ENCODE measurements at regions not wholly inside any gene's neighbourhood (a gene's known extent, or its start where the extent isn't known, plus 50 kb on each side); places are given as distances from the start of the nearest gene placed in this dataset.

DNA sequence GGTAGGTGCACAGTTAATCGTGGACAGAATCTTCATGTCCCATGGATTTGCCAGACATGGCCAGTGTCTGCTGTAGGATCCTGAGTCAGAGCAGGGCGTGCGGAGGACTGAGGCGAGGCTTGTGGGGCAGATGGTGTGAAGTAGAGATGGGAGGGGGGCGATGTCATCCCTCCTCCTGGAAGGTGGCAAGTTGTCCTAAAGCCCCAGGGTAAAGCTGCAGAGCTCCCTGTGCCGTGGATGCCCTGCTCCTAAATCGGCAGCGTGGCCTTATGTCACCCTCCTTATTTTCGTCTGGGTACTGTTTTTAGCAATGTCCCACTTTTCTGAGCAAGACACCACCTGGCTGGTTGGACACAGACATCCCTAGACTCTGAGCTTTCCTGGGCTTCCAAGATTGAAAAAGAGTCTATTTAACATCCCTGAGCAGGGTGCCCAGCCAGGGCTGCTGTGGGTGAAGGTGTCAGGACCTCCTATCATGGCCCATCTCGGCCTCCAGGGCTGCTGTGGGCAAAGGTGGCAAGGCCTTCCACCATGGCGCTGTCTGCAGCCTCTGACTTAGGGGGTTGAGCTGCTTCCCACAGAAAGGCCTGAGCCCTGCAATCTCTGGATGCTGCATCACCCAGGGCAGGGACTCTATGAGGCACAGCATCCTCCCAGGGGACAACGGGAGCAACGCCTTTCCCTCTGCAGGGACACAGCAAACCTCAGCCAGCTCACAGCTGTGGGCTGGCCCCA is 145.4 kb downstream of the TTLL2 start:
- ATAC-seq, result no peak

DNA sequence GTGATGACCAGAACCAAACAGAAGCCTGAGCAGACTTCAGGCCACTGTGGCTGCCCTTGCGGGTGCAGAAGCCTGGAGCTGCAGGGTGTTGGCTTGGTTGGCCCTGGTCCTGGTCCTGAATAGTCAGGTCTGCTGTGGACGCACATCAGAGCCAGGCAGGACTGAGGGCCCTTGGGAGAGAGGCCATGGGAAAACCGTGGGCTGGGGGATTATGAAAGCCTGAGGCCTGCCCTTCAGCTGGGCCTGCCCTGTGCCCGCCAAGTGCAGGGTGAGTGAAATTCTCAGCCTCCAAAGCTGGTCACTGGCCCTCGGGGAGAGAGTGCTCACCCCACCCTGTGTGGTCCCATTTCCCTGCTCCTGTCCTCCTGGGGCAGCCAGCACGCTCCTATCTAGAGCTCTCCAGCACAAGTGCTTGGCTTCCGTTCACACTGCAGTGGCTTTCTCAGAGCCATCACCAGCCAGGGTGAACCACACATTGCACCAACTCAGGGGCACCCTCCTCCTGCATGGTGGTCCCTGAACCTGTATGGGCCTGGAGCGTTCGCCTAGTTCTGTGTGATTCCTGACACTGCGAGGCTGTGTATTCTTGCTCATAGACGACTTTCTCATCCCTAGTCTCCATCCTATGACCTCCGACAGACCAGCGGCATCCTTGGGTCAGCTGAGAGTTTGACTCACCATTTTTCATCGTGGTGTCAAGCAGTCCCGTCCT is 146.1 kb downstream of the TTLL2 start:
- TF ChIP-seq ESRRG (CRISPR knock-in tag; IDR thresholded peaks at IDR 0.05) (no peak), ZNF565 (CRISPR knock-in tag; conservative IDR thresholded peaks at IDR 0.05; ENCODE audit: low read depth) (no peak), ZFP30 (CRISPR knock-in tag; IDR thresholded peaks at IDR 0.05) (no peak), RARB (CRISPR knock-in tag; IDR thresholded peaks at IDR 0.05) (no peak), TCF4 (CRISPR knock-in tag; IDR thresholded peaks at IDR 0.05; ENCODE audit: borderline replicate concordance) (no peak), SNAI2 (CRISPR knock-in tag; IDR thresholded peaks at IDR 0.05) (no peak), ARNTL (CRISPR knock-in tag; IDR thresholded peaks at IDR 0.05; ENCODE audit: borderline replicate concordance, low read depth) (no peak), ISL1 (CRISPR knock-in tag; IDR thresholded peaks at IDR 0.05) (no peak), ZNF8 (CRISPR knock-in tag; IDR thresholded peaks at IDR 0.05) (no peak), PPARA (CRISPR knock-in tag; IDR thresholded peaks at IDR 0.05; ENCODE audit: borderline replicate concordance) (no peak), ZC3H10 (CRISPR knock-in tag; IDR thresholded peaks at IDR 0.05) (no peak), TOX (CRISPR knock-in tag; IDR thresholded peaks at IDR 0.05; ENCODE audit: borderline replicate concordance) (no peak), OSR1 (CRISPR knock-in tag; IDR thresholded peaks at IDR 0.05) (no peak)
- TF ChIP-seq, protein P1, sequence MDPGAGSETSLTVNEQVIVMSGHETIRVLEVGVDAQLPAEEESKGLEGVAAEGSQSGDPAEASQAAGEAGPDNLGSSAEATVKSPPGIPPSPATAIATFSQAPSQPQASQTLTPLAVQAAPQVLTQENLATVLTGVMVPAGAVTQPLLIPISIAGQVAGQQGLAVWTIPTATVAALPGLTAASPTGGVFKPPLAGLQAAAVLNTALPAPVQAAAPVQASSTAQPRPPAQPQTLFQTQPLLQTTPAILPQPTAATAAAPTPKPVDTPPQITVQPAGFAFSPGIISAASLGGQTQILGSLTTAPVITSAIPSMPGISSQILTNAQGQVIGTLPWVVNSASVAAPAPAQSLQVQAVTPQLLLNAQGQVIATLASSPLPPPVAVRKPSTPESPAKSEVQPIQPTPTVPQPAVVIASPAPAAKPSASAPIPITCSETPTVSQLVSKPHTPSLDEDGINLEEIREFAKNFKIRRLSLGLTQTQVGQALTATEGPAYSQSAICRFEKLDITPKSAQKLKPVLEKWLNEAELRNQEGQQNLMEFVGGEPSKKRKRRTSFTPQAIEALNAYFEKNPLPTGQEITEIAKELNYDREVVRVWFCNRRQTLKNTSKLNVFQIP (CRISPR knock-in tag; IDR thresholded peaks at IDR 0.05; ENCODE audit: borderline replicate concordance, low read depth), result no peak
- TF ChIP-seq, protein P2, sequence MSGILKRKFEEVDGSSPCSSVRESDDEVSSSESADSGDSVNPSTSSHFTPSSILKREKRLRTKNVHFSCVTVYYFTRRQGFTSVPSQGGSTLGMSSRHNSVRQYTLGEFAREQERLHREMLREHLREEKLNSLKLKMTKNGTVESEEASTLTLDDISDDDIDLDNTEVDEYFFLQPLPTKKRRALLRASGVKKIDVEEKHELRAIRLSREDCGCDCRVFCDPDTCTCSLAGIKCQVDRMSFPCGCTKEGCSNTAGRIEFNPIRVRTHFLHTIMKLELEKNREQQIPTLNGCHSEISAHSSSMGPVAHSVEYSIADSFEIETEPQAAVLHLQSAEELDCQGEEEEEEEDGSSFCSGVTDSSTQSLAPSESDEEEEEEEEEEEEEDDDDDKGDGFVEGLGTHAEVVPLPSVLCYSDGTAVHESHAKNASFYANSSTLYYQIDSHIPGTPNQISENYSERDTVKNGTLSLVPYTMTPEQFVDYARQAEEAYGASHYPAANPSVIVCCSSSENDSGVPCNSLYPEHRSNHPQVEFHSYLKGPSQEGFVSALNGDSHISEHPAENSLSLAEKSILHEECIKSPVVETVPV (CRISPR knock-in tag; IDR thresholded peaks at IDR 0.05), result no peak
- TF ChIP-seq, protein P3, sequence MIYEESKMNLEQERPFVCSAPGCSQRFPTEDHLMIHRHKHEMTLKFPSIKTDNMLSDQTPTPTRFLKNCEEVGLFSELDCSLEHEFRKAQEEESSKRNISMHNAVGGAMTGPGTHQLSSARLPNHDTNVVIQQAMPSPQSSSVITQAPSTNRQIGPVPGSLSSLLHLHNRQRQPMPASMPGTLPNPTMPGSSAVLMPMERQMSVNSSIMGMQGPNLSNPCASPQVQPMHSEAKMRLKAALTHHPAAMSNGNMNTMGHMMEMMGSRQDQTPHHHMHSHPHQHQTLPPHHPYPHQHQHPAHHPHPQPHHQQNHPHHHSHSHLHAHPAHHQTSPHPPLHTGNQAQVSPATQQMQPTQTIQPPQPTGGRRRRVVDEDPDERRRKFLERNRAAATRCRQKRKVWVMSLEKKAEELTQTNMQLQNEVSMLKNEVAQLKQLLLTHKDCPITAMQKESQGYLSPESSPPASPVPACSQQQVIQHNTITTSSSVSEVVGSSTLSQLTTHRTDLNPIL (CRISPR knock-in tag; IDR thresholded peaks at IDR 0.05; ENCODE audit: low read depth), result no peak
- TF ChIP-seq, protein P4, sequence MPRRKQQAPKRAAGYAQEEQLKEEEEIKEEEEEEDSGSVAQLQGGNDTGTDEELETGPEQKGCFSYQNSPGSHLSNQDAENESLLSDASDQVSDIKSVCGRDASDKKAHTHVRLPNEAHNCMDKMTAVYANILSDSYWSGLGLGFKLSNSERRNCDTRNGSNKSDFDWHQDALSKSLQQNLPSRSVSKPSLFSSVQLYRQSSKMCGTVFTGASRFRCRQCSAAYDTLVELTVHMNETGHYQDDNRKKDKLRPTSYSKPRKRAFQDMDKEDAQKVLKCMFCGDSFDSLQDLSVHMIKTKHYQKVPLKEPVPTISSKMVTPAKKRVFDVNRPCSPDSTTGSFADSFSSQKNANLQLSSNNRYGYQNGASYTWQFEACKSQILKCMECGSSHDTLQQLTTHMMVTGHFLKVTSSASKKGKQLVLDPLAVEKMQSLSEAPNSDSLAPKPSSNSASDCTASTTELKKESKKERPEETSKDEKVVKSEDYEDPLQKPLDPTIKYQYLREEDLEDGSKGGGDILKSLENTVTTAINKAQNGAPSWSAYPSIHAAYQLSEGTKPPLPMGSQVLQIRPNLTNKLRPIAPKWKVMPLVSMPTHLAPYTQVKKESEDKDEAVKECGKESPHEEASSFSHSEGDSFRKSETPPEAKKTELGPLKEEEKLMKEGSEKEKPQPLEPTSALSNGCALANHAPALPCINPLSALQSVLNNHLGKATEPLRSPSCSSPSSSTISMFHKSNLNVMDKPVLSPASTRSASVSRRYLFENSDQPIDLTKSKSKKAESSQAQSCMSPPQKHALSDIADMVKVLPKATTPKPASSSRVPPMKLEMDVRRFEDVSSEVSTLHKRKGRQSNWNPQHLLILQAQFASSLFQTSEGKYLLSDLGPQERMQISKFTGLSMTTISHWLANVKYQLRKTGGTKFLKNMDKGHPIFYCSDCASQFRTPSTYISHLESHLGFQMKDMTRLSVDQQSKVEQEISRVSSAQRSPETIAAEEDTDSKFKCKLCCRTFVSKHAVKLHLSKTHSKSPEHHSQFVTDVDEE (CRISPR knock-in tag; IDR thresholded peaks at IDR 0.05), result no peak
- TF ChIP-seq, protein P5, sequence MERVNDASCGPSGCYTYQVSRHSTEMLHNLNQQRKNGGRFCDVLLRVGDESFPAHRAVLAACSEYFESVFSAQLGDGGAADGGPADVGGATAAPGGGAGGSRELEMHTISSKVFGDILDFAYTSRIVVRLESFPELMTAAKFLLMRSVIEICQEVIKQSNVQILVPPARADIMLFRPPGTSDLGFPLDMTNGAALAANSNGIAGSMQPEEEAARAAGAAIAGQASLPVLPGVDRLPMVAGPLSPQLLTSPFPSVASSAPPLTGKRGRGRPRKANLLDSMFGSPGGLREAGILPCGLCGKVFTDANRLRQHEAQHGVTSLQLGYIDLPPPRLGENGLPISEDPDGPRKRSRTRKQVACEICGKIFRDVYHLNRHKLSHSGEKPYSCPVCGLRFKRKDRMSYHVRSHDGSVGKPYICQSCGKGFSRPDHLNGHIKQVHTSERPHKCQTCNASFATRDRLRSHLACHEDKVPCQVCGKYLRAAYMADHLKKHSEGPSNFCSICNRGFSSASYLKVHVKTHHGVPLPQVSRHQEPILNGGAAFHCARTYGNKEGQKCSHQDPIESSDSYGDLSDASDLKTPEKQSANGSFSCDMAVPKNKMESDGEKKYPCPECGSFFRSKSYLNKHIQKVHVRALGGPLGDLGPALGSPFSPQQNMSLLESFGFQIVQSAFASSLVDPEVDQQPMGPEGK (CRISPR knock-in tag; IDR thresholded peaks at IDR 0.05; ENCODE audit: borderline replicate concordance), result no peak
- no peak for ATAC-seq

More for the DNA sequence above, 145.4 kb downstream of the TTLL2 start:
- TF ChIP-seq TCF4 (CRISPR knock-in tag; IDR thresholded peaks at IDR 0.05; ENCODE audit: borderline replicate concordance), result no peak
- TF ChIP-seq, protein P4 (CRISPR knock-in tag; IDR thresholded peaks at IDR 0.05), result no peak

Data from SK-N-SH treated with all-trans-retinoic acid at 6 μM for 48 hours (cell line).